NCI-H2171 treated with DMSO at 0.1 percent for 48 hours (cell line): ENCODE measurements at regions not wholly inside any gene's neighbourhood (a gene's known extent, or its start where the extent isn't known, plus 50 kb on each side); places are given as distances from the start of the nearest gene placed in this dataset.
A peak's percentile ranks its signal among the peaks of the same experiment; 100 is the strongest.
"Not testable (repeated sequence)": the region's sequence is repeated elsewhere in the genome, so short reads cannot be mapped to it uniquely, and the experiment has no call there.

ENCODE experiments used
- DNase-seq: peaks from one replicate; lab custom pipeline; 2025; lab: John Stamatoyannopoulos, UW

- DNase-seq = not testable (repeated sequence)
Measured at GRCh38 chr13:70511861-70512417, 403.7 kb upstream of the KLHL1 start.

GRCh38 chr13:70505809-70506208 is 397.6 kb upstream of the KLHL1 start:
- no peak for DNase-seq

DNA sequence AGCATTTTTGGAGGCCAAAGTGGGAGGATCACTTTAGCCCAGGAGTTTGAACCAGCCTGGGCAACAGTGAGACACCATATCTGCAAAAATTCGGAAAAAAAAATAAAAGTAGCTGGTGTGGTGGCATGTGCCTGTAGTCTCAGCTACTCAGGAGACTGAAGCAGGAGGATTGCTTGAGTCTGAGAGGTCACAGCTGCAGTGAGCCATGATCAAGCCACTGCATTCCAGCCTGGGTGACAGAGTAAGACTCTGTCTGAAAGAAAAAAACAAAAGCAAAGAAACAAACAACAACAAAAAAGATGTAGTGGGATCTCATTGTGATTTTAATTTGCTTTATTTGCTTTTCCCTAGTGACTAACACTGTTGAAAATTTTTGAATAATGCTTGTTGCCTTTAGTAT is 394.7 kb upstream of the KLHL1 start:
- DNase-seq = no peak

DNA sequence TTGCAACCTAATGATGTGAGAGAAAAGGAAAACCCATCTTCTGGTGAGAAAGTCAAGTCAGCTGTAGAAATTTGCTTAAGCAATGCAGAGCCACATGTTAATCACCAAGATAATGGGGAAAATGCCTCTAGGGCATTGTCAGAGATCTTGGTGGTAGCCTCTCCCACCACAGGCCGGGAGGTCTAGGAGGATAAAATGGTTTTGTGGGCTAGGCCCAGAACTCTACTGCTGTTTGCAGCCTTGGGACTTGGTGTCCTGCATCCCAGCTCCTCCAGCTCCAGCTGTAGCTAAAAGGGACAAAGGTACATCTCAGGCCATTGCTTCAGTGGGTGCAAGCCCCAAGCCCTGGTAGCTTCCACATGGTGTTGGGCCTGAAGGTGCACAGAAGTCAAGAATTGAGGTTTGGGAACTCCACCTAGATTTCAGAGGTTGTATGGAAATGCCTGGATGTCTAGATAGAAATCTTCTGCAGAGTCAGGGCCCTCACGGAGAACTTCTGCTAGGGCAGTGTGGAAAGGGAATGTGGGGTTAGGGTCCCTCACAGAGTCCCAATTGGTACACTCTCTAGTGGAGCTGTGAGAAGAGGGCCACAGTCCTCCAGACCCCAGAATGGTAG is 382.2 kb upstream of the KLHL1 start:
- DNase-seq = no peak

- no peak for DNase-seq
Measured at GRCh38 chr13:70484931-70485330, 376.7 kb upstream of the KLHL1 start.

DNA sequence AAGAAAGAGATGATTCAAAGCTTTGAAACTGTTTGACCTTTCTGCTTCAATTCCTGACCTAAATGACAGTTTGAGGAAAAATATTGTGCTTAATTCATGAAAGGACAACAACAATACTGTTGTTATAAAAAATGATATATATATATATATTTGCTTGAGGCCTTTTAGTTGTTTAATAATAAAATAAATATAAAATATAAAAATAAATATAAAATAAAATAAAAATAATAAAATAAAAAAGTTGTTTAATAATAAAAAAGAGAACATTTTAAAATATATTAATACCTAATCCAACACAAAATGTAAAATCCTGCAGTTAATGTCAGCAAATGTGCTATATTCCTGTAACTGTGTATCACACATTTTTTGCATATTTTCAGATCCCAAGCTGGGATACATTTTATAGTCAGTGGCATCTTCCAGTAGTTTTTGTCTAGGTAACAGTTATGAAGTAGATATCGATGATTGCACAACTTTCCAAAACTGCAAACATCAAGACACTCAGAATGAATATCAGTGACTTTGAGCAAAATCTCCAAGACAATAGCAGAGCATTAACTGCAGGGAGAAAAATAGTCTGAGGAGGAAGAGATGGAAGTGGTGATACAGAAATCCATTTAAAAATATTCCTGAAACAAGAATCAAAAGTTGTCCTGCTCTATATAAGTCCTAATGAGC is 375.5 kb upstream of the KLHL1 start:
- no peak for DNase-seq

- DNase-seq = no peak
Measured at GRCh38 chr13:70473907-70474306, 365.7 kb upstream of the KLHL1 start.

DNA sequence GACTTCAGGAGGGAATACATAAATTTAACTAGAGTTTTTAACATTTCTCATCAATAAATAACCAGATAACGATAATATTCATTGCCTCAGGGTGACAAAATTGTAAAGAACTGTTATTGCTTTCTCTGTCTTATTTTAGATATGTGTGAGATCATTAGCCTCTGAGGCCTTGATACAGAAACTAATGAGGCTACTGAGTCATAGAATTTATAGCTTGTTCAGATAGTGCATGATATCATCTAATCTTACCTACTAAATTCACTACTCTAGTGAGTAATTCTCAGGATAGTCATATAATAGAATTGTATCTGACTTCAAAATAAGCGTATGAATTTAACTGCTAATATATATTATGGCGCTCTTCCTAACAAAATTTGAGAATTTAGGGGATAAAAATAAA is 360.8 kb upstream of the KLHL1 start:
- no peak for DNase-seq

- no peak for DNase-seq
Measured at GRCh38 chr13:70457474-70457873, 349.2 kb upstream of the KLHL1 start.

GRCh38 chr13:70448820-70449219 is 340.6 kb upstream of the KLHL1 start:
- DNase-seq = no peak

DNA sequence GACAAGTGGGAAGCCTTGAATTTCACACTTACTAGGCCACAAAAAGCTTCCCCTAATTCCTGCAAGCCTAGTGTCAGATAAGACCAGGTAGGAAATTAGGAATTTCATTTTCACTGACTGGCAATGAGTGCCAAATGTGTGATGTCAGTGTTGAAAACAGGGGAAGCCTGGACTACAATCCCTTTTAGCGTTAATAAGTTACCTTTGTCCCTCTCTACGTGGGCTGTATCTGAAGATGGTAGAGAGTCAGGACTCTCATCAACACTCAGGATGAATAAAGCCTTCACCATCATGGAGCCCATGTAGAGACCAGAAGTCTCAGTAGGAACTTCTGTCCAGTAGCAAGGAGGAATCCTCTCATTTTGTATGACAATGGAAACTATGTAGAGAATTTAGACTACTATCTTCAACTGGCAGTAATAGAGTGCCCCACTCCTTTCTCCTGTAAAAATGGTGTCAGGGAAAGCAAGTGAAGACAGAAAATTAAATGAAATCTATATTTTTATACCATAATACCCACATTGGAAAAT is 324.1 kb upstream of the KLHL1 start:
- DNase-seq = no peak

DNA sequence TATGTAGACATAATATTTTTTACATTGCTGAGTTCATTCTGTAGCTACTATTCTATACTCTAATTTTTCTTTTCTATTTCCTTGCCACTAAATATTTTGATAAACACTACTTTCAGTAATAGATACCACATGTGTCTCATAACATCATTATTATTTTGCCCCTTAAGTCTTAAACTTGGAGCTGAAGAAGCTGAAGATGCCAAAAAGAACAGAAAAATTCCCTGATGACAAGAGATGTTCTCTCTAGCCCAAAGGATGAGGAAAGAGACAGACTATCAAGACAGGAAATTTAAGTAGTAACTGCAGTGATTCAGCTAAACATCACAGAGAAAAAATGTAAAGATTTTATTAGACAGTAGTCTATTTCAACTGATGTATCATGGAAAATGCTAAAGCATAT is 322.0 kb upstream of the KLHL1 start:
- DNase-seq = no peak

- DNase-seq = no peak
Measured at GRCh38 chr13:70424928-70425327, 316.7 kb upstream of the KLHL1 start.

GRCh38 chr13:70424428-70424827 is 316.2 kb upstream of the KLHL1 start:
- no peak for DNase-seq

DNA sequence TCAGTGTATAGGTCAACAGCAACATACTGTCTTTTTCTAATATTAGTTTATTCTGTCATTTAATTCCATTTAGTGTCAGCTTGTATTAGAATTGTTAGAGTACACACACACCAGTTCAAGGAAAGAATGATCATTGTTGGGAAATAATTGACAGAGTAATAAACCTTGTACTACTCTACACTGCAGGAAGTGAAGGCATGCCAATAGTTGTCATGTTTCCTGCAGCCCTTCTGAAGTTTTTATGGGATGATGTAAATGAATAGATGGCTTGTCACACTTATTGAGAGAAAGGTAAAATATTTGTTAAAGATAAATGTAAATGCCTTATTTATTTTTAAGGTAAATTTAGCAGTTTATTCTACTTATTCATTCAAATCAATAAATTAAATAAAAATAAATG is 306.9 kb upstream of the KLHL1 start:
- DNase-seq = no peak

- DNase-seq = no peak
Measured at GRCh38 chr13:70408865-70409264, 300.6 kb upstream of the KLHL1 start.

- no peak for DNase-seq
Measured at GRCh38 chr13:70407486-70407885, 299.2 kb upstream of the KLHL1 start.

GRCh38 chr13:70405266-70405665 is 297.0 kb upstream of the KLHL1 start:
- no peak for DNase-seq

DNA sequence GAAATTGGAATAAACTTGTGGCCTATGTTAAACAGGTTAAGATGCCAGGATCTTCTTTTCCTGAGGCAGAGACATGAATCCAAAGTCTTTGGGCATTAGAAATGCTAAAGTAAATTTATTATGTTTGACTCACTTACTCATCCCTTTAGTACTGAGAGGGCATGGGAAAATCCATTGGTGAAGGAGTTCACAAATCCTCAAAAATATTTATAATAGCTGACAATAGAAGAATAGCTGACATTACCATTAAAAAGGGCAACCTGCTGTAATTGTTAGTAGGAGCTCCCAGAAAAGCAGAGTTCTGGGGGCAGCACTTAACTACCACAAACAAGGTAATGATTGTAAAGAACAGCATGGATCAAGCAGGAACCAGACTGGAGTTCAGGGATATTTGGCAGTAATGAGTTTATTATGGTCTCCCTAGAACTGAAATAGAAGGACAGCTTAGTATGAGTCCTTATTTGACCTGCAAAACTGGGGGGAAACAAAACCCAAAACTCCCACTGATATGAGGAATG is 285.8 kb upstream of the KLHL1 start:
- DNase-seq = no peak

- DNase-seq = peak; percentile 13
Measured at GRCh38 chr13:70391678-70392077, 283.4 kb upstream of the KLHL1 start.

DNA sequence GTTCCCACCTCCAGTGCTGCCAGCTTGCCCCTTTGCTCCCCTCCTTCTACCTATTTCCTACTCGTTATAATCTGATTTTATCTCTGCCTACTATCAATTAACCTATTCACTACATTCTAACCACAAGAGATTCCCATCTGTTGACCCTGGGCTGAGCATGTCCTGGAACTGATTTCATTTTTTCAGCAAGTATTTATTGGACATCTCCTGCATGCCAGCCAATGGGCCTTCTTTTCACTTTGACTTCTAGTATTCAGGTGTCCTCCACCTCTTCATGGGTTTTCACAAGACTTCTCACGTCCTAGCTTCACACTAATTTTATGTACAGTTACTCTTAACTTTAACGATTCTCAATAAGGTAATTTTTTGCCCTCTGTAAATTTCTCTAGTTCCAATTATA is 282.7 kb upstream of the KLHL1 start:
- DNase-seq = peak; percentile 23

GRCh38 chr13:70390064-70390463 is 281.8 kb upstream of the KLHL1 start:
- no peak for DNase-seq

DNA sequence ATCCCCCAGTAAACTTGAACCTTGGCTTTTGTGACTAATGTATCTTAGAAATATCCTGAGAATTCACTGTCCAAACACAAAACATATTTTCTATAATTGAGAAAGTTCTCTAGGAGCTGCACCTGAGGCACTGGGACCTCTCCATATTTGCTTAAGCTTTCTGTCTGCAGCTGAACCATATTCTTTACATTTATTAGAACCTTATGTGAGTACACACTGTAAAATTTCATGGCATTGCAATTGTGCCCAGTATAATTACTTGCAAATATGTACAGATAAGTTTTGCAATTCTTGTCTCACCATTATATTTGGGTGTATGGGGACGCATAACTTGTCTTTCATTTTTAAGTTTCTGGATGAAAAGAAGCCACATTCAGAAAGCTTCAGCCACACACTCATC is 280.7 kb upstream of the KLHL1 start:
- no peak for DNase-seq
